DND-41 (cell line): ENCODE measurements at regions not wholly inside any gene's neighbourhood (a gene's known extent, or its start where the extent isn't known, plus 50 kb on each side); places are given as distances from the start of the nearest gene placed in this dataset.
"Not testable (repeated sequence)": the region's sequence is repeated elsewhere in the genome, so short reads cannot be mapped to it uniquely, and the experiment has no call there.

Experiments used
- ATAC-seq: fragments of 200-7000 bp; cut with Tn5 transposase; 3 replicates; pipeline ENCODE4 v1.9.1; 2021; ENCODE audit warnings: low read depth; ENCODE audit not compliant: insufficient read depth
- DNase-seq: peaks from one replicate; pipeline ENCODE4 v3.0.0-alpha.2; 2020
- H2AFZ ChIP-seq: 2 replicates; pipeline ENCODE4 v1.6.0; 2012; ENCODE audit warnings: low read depth, low read length
- H3K27ac ChIP-seq: 2 replicates; pipeline ENCODE4 v1.5.1; 2012; ENCODE audit warnings: low read length, inconsistent platforms
- H3K27me3 ChIP-seq: fragments of 200-600 bp; sonication (generic); 2 replicates; pipeline ENCODE4 v1.6.0; 2012; ENCODE audit warnings: low read length, mild to moderate bottlenecking, inconsistent platforms; ENCODE audit not compliant: insufficient read depth, poor library complexity
- H3K36me3 ChIP-seq: 2 replicates; pipeline ENCODE4 v1.5.1; 2012; ENCODE audit warnings: low read length, inconsistent platforms; ENCODE audit not compliant: insufficient read depth
- H3K4me1 ChIP-seq: 2 replicates; pipeline ENCODE4 v1.5.1; 2012; ENCODE audit warnings: mild to moderate bottlenecking, low read length; ENCODE audit not compliant: insufficient read depth
- H3K4me2 ChIP-seq: 2 replicates; pipeline ENCODE4 v1.6.0; 2012; ENCODE audit warnings: mild to moderate bottlenecking, moderate library complexity, low read length, inconsistent platforms; ENCODE audit not compliant: insufficient read depth
- H3K4me3 ChIP-seq, 2 experiments: fragments of 200-600 bp in 1 of 2; shearing (Covaris generic) in 1 of 2; 2 replicates each; pipeline ENCODE4 v1.5.1; 2012 to 2016; ENCODE audit warnings: inconsistent platforms in 2 of 2, low read length in 2 of 2, mild to moderate bottlenecking in 2 of 2, low read depth in 1 of 2, moderate library complexity in 1 of 2
- H3K79me2 ChIP-seq: 2 replicates; pipeline ENCODE4 v1.6.0; 2012; ENCODE audit warnings: low read length, inconsistent platforms; ENCODE audit not compliant: insufficient read depth
- H3K9ac ChIP-seq: 2 replicates; pipeline ENCODE4 v1.6.0; 2012; ENCODE audit warnings: low read depth, mild to moderate bottlenecking, inconsistent platforms, low read length, moderate library complexity
- H3K9me3 ChIP-seq: 2 replicates; pipeline ENCODE4 v1.5.1; 2012; ENCODE audit warnings: low read length, moderate library complexity, mild to moderate bottlenecking, inconsistent platforms; ENCODE audit not compliant: insufficient read depth, severe bottlenecking
- H4K20me1 ChIP-seq: 2 replicates; pipeline ENCODE4 v1.6.0; 2012; ENCODE audit warnings: low read length; ENCODE audit not compliant: insufficient read depth

DNA sequence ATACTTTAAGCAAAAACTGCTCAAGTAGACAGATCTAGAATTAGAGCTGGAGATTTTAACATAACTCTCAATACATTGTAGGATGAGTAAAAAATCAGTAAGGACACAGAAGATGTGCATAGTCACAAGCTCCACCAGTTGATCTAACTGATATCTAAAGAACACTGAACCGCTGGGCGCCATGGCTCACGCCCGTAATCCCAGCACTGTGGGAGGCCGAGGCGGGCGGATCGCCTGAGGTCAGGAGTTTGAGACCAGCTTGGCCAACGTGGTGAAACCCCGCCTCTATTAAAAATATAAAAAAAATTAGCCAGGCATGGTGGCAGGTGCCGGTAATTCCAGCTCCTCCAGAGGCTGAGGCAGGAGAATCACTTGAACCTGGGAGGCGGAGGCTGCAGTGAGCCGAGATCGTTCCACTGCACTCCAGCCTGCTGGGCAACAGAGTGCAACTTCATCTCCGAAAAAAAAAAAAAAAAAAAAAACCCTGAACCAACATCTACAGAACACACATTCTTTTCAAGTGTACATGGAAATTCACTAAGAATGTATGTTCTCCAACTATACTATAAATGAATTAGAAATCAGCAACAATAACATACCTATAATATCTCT is 1431.8 kb downstream of the FOXD4L5 start:
- H2AFZ ChIP-seq, H3K9me3 ChIP-seq, H3K79me2 ChIP-seq, H3K9ac ChIP-seq, H3K4me1 ChIP-seq, H3K27me3 ChIP-seq, H3K36me3 ChIP-seq, H3K27ac ChIP-seq, DNase-seq, ATAC-seq, H3K4me3 ChIP-seq, H4K20me1 ChIP-seq, H3K4me2 ChIP-seq: not testable (repeated sequence)

DNA sequence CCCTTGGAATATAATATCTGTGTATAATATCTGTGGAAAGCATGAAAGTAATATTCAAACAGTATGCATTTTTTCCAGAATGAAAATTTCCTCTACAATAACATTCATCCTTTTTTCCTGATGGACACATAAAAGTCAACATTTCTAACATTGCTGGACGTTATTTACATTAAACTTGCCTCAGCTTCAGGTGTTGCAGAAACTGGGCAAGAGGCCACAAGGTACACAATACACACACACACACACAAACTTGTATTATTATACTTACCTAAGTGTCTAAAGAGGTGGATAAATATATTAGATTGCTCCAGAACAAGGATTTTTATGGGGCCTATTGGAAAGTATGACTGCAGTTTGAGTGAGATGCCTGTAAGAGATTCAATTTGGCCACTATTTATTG is 1460.2 kb downstream of the FOXD4L5 start:
- H3K9ac ChIP-seq, H3K9me3 ChIP-seq, H3K27ac ChIP-seq, H3K27me3 ChIP-seq, H4K20me1 ChIP-seq, H3K79me2 ChIP-seq, DNase-seq, H3K4me2 ChIP-seq, H2AFZ ChIP-seq, H3K4me3 ChIP-seq, H3K4me1 ChIP-seq, H3K36me3 ChIP-seq, ATAC-seq: not testable (repeated sequence)

DNA sequence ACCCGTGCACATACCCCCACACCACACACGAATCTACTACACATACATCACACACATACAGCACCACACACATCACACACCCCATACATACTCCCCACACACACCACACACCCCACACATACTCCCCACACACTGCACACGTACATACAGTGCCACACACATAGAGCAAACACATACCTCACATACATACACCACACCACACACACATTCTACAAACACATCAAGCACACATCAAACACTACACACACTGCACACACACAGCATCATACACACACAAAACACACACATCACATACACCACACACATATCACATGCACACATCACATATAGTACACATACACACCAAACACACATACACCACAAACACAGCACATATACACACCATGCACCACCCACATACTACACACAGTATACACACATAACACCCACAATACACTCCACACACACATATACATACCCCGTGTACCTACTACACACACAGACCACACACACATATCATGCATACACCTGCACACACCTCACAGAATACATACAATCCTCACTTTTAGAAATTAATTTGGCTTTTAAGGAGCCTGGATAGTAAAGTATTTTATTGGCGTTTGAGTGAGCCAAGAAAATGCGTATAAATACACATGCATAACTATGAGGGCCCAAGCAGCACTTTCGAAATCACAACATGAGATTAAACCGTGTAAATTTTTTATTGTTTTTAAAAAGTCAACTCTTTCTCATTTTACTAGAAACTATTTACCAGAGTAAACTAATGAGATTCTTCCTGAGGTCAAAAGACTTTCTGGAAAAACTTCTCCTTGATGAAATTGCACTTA is 1461.4 kb downstream of the FOXD4L5 start:
- not testable (repeated sequence) for H3K27ac ChIP-seq, H3K4me1 ChIP-seq, DNase-seq, H3K36me3 ChIP-seq, H4K20me1 ChIP-seq, H3K27me3 ChIP-seq, H3K9me3 ChIP-seq, H3K79me2 ChIP-seq, H3K9ac ChIP-seq, H2AFZ ChIP-seq, H3K4me3 ChIP-seq, H3K4me2 ChIP-seq
- peak; percentile 48; the same call in 2 of the 3 replicates for ATAC-seq

GRCh38 chr9:63822615-63823374 is 1462.2 kb downstream of the FOXD4L5 start:
- not testable (repeated sequence) for H3K9ac ChIP-seq, H4K20me1 ChIP-seq, DNase-seq, H3K9me3 ChIP-seq, H3K4me3 ChIP-seq, H3K4me1 ChIP-seq, H2AFZ ChIP-seq, H3K79me2 ChIP-seq, H3K4me2 ChIP-seq, H3K36me3 ChIP-seq, H3K27ac ChIP-seq, H3K27me3 ChIP-seq
- peak; percentile 27; the same call in 2 of the 3 replicates for ATAC-seq

GRCh38 chr9:63821293-63821692 is 1463.7 kb downstream of the FOXD4L5 start:
- not testable (repeated sequence) for H3K4me2 ChIP-seq, H3K36me3 ChIP-seq, H3K4me3 ChIP-seq, H3K27me3 ChIP-seq, H4K20me1 ChIP-seq, H3K9ac ChIP-seq, H3K79me2 ChIP-seq, H3K4me1 ChIP-seq, H2AFZ ChIP-seq, H3K9me3 ChIP-seq, ATAC-seq, H3K27ac ChIP-seq, DNase-seq

DNA sequence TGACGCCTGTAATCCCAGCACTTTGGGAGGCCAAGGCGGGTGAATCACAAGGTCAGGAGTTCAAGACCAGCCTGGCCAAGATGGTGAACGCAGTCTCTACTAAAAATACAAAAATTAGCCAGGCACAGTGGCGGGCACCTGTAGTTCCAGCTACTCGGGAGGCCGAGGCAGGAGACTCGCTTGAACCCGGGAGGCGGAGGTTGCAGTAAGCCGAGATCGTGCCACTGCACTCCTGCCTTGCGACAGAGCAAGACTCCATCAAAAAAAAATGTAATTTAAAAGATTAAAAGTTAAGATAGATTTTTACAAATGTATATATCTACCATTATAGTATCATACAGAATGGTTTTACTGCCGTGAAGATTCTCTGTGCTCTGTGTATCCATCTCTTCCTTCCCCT is 1464.1 kb downstream of the FOXD4L5 start:
- H2AFZ ChIP-seq, H3K4me3 ChIP-seq, H3K4me1 ChIP-seq, H4K20me1 ChIP-seq, H3K9ac ChIP-seq, H3K36me3 ChIP-seq, H3K9me3 ChIP-seq, ATAC-seq, DNase-seq, H3K79me2 ChIP-seq, H3K4me2 ChIP-seq, H3K27me3 ChIP-seq, H3K27ac ChIP-seq: not testable (repeated sequence)

DNA sequence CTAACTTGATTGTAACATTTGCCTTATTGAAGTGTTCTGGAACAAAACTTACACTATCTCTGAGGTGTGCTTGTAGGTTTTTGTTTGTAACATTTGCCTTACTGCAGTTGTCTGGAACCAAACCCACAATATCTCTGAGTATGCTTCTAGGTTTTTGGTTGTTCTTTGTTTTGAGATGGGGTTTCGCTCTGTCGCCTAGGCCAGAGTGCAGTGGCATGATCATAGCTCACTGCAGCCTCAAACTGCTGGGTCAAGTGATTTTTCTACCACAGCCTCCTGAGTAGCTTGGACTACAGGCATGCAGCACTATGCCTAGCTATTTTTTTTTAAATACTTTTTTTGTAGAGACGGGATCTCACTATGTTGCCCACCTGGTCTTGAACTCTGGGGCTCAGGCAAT is 1464.6 kb downstream of the FOXD4L5 start:
- not testable (repeated sequence) for H3K4me2 ChIP-seq, H3K9ac ChIP-seq, H3K27me3 ChIP-seq, DNase-seq, H4K20me1 ChIP-seq, H3K4me3 ChIP-seq, H3K27ac ChIP-seq, ATAC-seq, H3K4me1 ChIP-seq, H2AFZ ChIP-seq, H3K79me2 ChIP-seq, H3K36me3 ChIP-seq, H3K9me3 ChIP-seq
